ENCODE measurements at regions not wholly inside any gene's neighbourhood (a gene's known extent, or its start where the extent isn't known, plus 50 kb on each side); places are given as distances from the start of the nearest gene placed in this dataset.

DNA sequence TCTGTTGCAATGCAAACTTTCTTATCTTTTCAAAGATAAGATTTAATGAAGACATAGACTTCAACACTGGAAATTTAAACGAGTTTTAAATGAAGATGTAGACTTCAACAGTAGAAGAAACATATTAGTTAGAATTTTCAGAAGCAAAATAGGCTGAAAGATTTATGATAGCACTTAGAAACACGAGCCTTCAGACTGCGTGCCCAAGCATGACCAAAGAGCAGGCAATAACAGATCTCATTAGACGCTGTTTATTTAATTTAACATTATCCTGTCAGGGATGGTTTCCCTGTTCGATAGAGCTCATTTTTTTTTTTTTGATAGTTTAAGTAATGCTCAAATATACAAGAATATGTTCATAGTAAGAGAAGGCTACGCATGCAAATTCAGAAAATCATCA is 604.7 kb upstream of the SOX9 start:
- TF ChIP-seq, protein P1, sequence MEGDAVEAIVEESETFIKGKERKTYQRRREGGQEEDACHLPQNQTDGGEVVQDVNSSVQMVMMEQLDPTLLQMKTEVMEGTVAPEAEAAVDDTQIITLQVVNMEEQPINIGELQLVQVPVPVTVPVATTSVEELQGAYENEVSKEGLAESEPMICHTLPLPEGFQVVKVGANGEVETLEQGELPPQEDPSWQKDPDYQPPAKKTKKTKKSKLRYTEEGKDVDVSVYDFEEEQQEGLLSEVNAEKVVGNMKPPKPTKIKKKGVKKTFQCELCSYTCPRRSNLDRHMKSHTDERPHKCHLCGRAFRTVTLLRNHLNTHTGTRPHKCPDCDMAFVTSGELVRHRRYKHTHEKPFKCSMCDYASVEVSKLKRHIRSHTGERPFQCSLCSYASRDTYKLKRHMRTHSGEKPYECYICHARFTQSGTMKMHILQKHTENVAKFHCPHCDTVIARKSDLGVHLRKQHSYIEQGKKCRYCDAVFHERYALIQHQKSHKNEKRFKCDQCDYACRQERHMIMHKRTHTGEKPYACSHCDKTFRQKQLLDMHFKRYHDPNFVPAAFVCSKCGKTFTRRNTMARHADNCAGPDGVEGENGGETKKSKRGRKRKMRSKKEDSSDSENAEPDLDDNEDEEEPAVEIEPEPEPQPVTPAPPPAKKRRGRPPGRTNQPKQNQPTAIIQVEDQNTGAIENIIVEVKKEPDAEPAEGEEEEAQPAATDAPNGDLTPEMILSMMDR (conservative IDR thresholded peaks at IDR 0.05; ENCODE audit: low read length), result no peak
- TF ChIP-seq EZH2phosphoT487 (IDR thresholded peaks at IDR 0.05; ENCODE audit: borderline replicate concordance), result no peak

Measured in Loucy (cell line).